B cell (primary cell): ENCODE measurements at regions not wholly inside any gene's neighbourhood (a gene's known extent, or its start where the extent isn't known, plus 50 kb on each side); places are given as distances from the start of the nearest gene placed in this dataset. TPM values are rescaled to one million over a fixed set of nuclear protein-coding genes. Genes with fewer than 3 reads are reported as not detected.

Source experiments
- ATAC-seq: fragments of 200-7000 bp; cut with Tn5 transposase; one replicate; pipeline ENCODE4 v1.10.0; 2021; ENCODE audit warnings: low read depth, mild to moderate bottlenecking, moderate number of reproducible peaks, moderate library complexity
- CTCF ChIA-PET: fragments of 350-600 bp; sonication (Branson Sonifier 250); formaldehyde crosslinking; loops from one replicate; lab custom pipeline; 2021; ENCODE audit warnings: antibody characterized with exemption, inconsistent platforms; lab: Charles Lee
- POLR2A ChIA-PET: fragments of 350-600 bp; sonication (Branson Sonifier 250); formaldehyde crosslinking; loops from one replicate; lab custom pipeline; 2021; ENCODE audit warnings: antibody characterized with exemption; lab: Charles Lee
- DNase-seq: peaks from one replicate; pipeline ENCODE4 v3.0.0; 2013
- H2AFZ ChIP-seq: 2 replicates; pipeline ENCODE4 v1.6.1; 2012; ENCODE audit warnings: mild to moderate bottlenecking, low read depth, low read length; ENCODE audit not compliant: insufficient read depth, poor library complexity, severe bottlenecking
- H3K27ac ChIP-seq, 2 donors: 1 replicate in 1 of 2; 2 replicates in 1 of 2; pipeline ENCODE4 v1.5.1; 2012 to 2013; ENCODE audit warnings: low read length in 2 of 2, mild to moderate bottlenecking in 2 of 2, moderate library complexity in 1 of 2
- H3K27me3 ChIP-seq, 4 experiments: fragments of 200-600 bp in 1 of 4; sonication (generic) in 1 of 4; replicated peaks in 1 of 4; 1 replicate in 2 of 4; 2 replicates in 2 of 4; pipeline versions ENCODE4 v1.6.1 to v1.7.0; 2013 to 2016; ENCODE audit warnings: low read length in 3 of 4, mild to moderate bottlenecking in 2 of 4, mixed read lengths in 1 of 4, moderate library complexity in 1 of 4; ENCODE audit not compliant: insufficient read depth in 4 of 4, control insufficient read depth in 3 of 4; ENCODE audit errors: control extremely low read depth in 1 of 4
- H3K36me3 ChIP-seq, 2 experiments: replicated peaks in 1 of 2; 1 replicate in 1 of 2; 2 replicates in 1 of 2; pipeline versions ENCODE4 v1.6.1 to v1.7.1; 2013; ENCODE audit warnings: low read length in 1 of 2; ENCODE audit not compliant: insufficient read depth in 2 of 2, control insufficient read depth in 1 of 2; ENCODE audit errors: control extremely low read depth in 1 of 2, extremely low read depth in 1 of 2
- H3K4me1 ChIP-seq, 2 donors: fragments of 200-600 bp in 1 of 2; sonication (generic) in 1 of 2; 1 replicate in 1 of 2; 2 replicates in 1 of 2; pipeline versions ENCODE4 v1.5.1 to v1.6.1; 2013 to 2017; ENCODE audit warnings: low read length in 2 of 2; ENCODE audit not compliant: control insufficient read depth in 2 of 2, insufficient read depth in 2 of 2
- H3K4me2 ChIP-seq: replicated peaks from 2 replicates; pipeline ENCODE3; 2012; ENCODE audit warnings: mild to moderate bottlenecking, low read depth, low read length; ENCODE audit not compliant: poor library complexity, severe bottlenecking
- H3K4me3 ChIP-seq, 5 experiments: fragments of 200-600 bp in 1 of 5; sonication (generic) in 1 of 5; 1 replicate in 3 of 5; 2 replicates in 2 of 5; pipeline versions ENCODE4 v1.5.1 to v1.7.0; 2011 to 2016; ENCODE audit warnings: low read length in 4 of 5, mild to moderate bottlenecking in 4 of 5, low read depth in 2 of 5, control low read depth in 1 of 5, moderate library complexity in 1 of 5; ENCODE audit not compliant: insufficient read depth in 1 of 5; ENCODE audit errors: control extremely low read depth in 1 of 5, extremely low read depth in 1 of 5
- H3K79me2 ChIP-seq: fragments of 200-600 bp; sonication (generic); one replicate; pipeline ENCODE4 v1.6.0; 2016; ENCODE audit warnings: low read length; ENCODE audit not compliant: control insufficient read depth, insufficient read depth
- H3K9ac ChIP-seq: fragments of 200-600 bp; sonication (generic); 2 replicates; pipeline ENCODE4 v1.6.1; 2017; ENCODE audit warnings: mild to moderate bottlenecking, low read length, moderate library complexity
- H3K9me3 ChIP-seq, 3 donors: one replicate each; pipeline versions ENCODE4 v1.6.1 to v1.7.1; 2013; ENCODE audit warnings: low read length in 2 of 3; ENCODE audit not compliant: control insufficient read depth in 2 of 3, insufficient read depth in 1 of 3; ENCODE audit errors: control extremely low read depth in 1 of 3
- H4K20me1 ChIP-seq: 2 replicates; pipeline ENCODE4 v1.6.0; 2012; ENCODE audit warnings: mild to moderate bottlenecking, low read length; ENCODE audit not compliant: insufficient read depth, control insufficient read depth, poor library complexity, severe bottlenecking
- H3K27ac Mint-ChIP-seq: one replicate; pipeline ENCODE4 v1.8.0; 2021; ENCODE audit warnings: mixed read lengths
- H3K27me3 Mint-ChIP-seq: one replicate; pipeline ENCODE4 v1.8.0; 2021; ENCODE audit warnings: mixed read lengths
- H3K4me1 Mint-ChIP-seq: one replicate; pipeline ENCODE4 v1.8.0; 2021; ENCODE audit warnings: mixed read lengths
- H3K4me3 Mint-ChIP-seq: one replicate; pipeline ENCODE4 v1.8.0; 2021; ENCODE audit warnings: mixed read lengths
- H3K9me3 Mint-ChIP-seq: one replicate; pipeline ENCODE4 v1.8.0; 2022; ENCODE audit warnings: mixed read lengths; ENCODE audit not compliant: insufficient read depth
- CTCF ChIP-seq: fragments of 200-600 bp; IDR thresholded peaks from one replicate; pipeline ENCODE4 v1.8.0; 2022; ENCODE audit warnings: antibody characterized with exemption, mild to moderate bottlenecking
- EZH2 ChIP-seq: IDR thresholded peaks from 2 replicates; pipeline ENCODE4 v1.6.1; 2012; ENCODE audit warnings: borderline replicate concordance, low read depth, mild to moderate bottlenecking, moderate library complexity, low read length; ENCODE audit not compliant: insufficient read depth, poor library complexity, severe bottlenecking
- WGBS: methylation state at CpG from one replicate; pipeline ENCODE4 v1.1.5; 2013; ENCODE audit warnings: missing lambda C conversion rate; ENCODE audit not compliant: insufficient coverage; 5-methylcytosine and 5-hydroxymethylcytosine counted together
- intact Hi-C: fragments of 100-400 bp; cut with micrococcal nuclease; formaldehyde crosslinking; loops from one replicate; pipeline ENCODE4 v1.10.0; 2022
- small RNA-seq: library from RNA; depleted of rRNA; stranded (forward); fragments of <200 nt; gene quantifications from one replicate; pipeline ENCODE3, GENCODE V24; 2012; ENCODE audit warnings: low replicate concordance, low read depth; ENCODE audit not compliant: insufficient read length

GRCh38 chr10:10967581-10968256 is 50.0 kb upstream of the CELF2 start:
- CTCF ChIA-PET, result no interaction called here
- Histone ChIP-seq H2AFZ (no peak overlapping the region), H4K20me1 (no peaks in the 10 kb centered on the region), H3K4me1 (no peaks in the 10 kb centered on the region), H3K27me3 (no peaks in the 10 kb centered on the region), H3K79me2 (no peaks in the 10 kb centered on the region), H3K9me3 (no peaks in the 10 kb centered on the region), H3K27ac (no peak overlapping the region), H3K4me3 (no peak overlapping the region), H3K9ac (no peak overlapping the region), H3K4me2 (no peak overlapping the region), H3K36me3 (no peaks in the 10 kb centered on the region)
- no peak overlapping the region for H3K4me3 Mint-ChIP-seq
- peaks cover 41% of the 10 kb centered on the region for H3K27me3 Mint-ChIP-seq
- no peaks in the 10 kb centered on the region for H3K9me3 Mint-ChIP-seq
- POLR2A ChIA-PET, result no interaction called here
- no peak overlapping the region for H3K27ac Mint-ChIP-seq
- WGBS, result 99% methylated on average over 4 of the region's 8 CpGs
- DNase-seq (no peak), ATAC-seq (no peak)
- H3K4me1 Mint-ChIP-seq, result no peaks in the 10 kb centered on the region
- intact Hi-C loops, result no loop called here
- TF ChIP-seq EZH2 (no peak), CTCF (no peak)

Small RNA genes lying in the stretch of these regions (small RNA-seq; reads per million reads assigned to genes)
- not detected for gene AC025946.2
- gene AL355333.1, result not detected
- not detected for gene CUX2P1
- gene RF00019, result not detected
- gene RNA5SP299, result not detected
